Mesendoderm (in vitro differentiated cells): ENCODE measurements at regions not wholly inside any gene's neighbourhood (a gene's known extent, or its start where the extent isn't known, plus 50 kb on each side); places are given as distances from the start of the nearest gene placed in this dataset.

Experiments used
- DNase-seq: peaks from one replicate; pipeline ENCODE4 v3.0.0; 2013
- H2AK5ac ChIP-seq: 2 replicates; pipeline ENCODE4 v1.6.1; 2013; ENCODE audit warnings: low read length, inconsistent platforms
- H2BK120ac ChIP-seq: 2 replicates; pipeline ENCODE4 v1.6.1; 2013; ENCODE audit warnings: low read depth, mild to moderate bottlenecking, low read length, moderate library complexity, mixed read lengths
- H2BK15ac ChIP-seq: replicated peaks from 2 replicates; pipeline ENCODE4 v1.6.1; 2013; ENCODE audit warnings: low read depth, mild to moderate bottlenecking, moderate library complexity
- H2BK5ac ChIP-seq: 2 replicates; pipeline ENCODE4 v1.6.1; 2013; ENCODE audit warnings: low read length, inconsistent platforms
- H3K18ac ChIP-seq: 2 replicates; pipeline ENCODE4 v1.6.1; 2013; ENCODE audit warnings: mild to moderate bottlenecking, low read length, mixed read lengths
- H3K23ac ChIP-seq: one replicate; pipeline ENCODE4 v1.6.1; 2013; ENCODE audit warnings: low read length
- H3K27ac ChIP-seq: 2 replicates; pipeline ENCODE4 v1.5.1; 2013; ENCODE audit warnings: low read depth, mild to moderate bottlenecking, inconsistent platforms, low read length, moderate library complexity
- H3K27me3 ChIP-seq: 2 replicates; pipeline ENCODE4 v1.6.1; 2013; ENCODE audit warnings: low read length, control low read depth, mild to moderate bottlenecking, inconsistent platforms; ENCODE audit not compliant: insufficient read depth, poor library complexity
- H3K36me3 ChIP-seq: 2 replicates; pipeline ENCODE4 v1.6.1; 2013; ENCODE audit warnings: low read length, inconsistent platforms; ENCODE audit not compliant: control insufficient read depth, insufficient read depth
- H3K4ac ChIP-seq: one replicate; pipeline ENCODE4 v1.6.1; 2013; ENCODE audit warnings: low read depth, mild to moderate bottlenecking, low read length, moderate library complexity
- H3K4me1 ChIP-seq: 2 replicates; pipeline ENCODE4 v1.6.1; 2013; ENCODE audit warnings: low read depth, low read length, inconsistent platforms; ENCODE audit not compliant: control insufficient read depth
- H3K4me2 ChIP-seq: 2 replicates; pipeline ENCODE4 v1.6.1; 2013; ENCODE audit warnings: low read length
- H3K4me3 ChIP-seq: 2 replicates; pipeline ENCODE4 v1.5.1; 2013; ENCODE audit warnings: mild to moderate bottlenecking, low read length
- H3K56ac ChIP-seq: one replicate; pipeline ENCODE4 v1.6.1; 2013; ENCODE audit warnings: low read length
- H3K79me1 ChIP-seq: 2 replicates; pipeline ENCODE4 v1.6.1; 2013; ENCODE audit warnings: low read length, inconsistent platforms
- H3K79me2 ChIP-seq: 2 replicates; pipeline ENCODE4 v1.6.1; 2013; ENCODE audit warnings: mild to moderate bottlenecking, low read length; ENCODE audit not compliant: control insufficient read depth, insufficient read depth
- H3K9ac ChIP-seq: 2 replicates; pipeline ENCODE4 v1.6.1; 2013; ENCODE audit warnings: low read length, inconsistent platforms
- H4K5ac ChIP-seq: one replicate; pipeline ENCODE4 v1.6.1; 2013; ENCODE audit warnings: low read length
- H4K8ac ChIP-seq: one replicate; pipeline ENCODE4 v1.6.1; 2013; ENCODE audit warnings: low read depth, mild to moderate bottlenecking, control low read depth, low read length, moderate library complexity
- WGBS: extraction: QIAGEN DNeasy Blood & Tissue Kit; methylation state at CpG from one replicate; pipeline ENCODE4 v1.1.7; 2013; ENCODE audit warnings: low lambda C conversion rate, missing lambda C conversion rate; ENCODE audit not compliant: insufficient coverage; ENCODE audit errors: extremely low coverage; 5-methylcytosine and 5-hydroxymethylcytosine counted together

GRCh38 chr16:55265926-55266325 is 58.1 kb upstream of the IRX6 start:
- H3K56ac ChIP-seq: no peak overlapping the region
- no peak overlapping the region for H4K5ac ChIP-seq
- DNase-seq: no peak
- no peaks in the 10 kb centered on the region for H3K79me1 ChIP-seq
- H3K36me3 ChIP-seq: no peaks in the 10 kb centered on the region
- no peaks in the 10 kb centered on the region for H3K4me1 ChIP-seq
- H3K79me2 ChIP-seq: no peaks in the 10 kb centered on the region
- H3K4me3 ChIP-seq: no peak overlapping the region
- H2BK15ac ChIP-seq: no peak overlapping the region
- no peak overlapping the region for H3K18ac ChIP-seq
- H3K4me2 ChIP-seq: no peak overlapping the region
- no peaks in the 10 kb centered on the region for H3K27me3 ChIP-seq
- no peak overlapping the region for H2BK5ac ChIP-seq
- H3K23ac ChIP-seq: no peak overlapping the region
- no peak overlapping the region for H4K8ac ChIP-seq
- H3K27ac ChIP-seq: no peak overlapping the region
- H2BK120ac ChIP-seq: no peak overlapping the region
- no peak overlapping the region for H2AK5ac ChIP-seq
- no peak overlapping the region for H3K4ac ChIP-seq
- no CpG with 5 or more reads among the region's 2 CpGs for WGBS
- H3K9ac ChIP-seq: no peak overlapping the region

- Histone ChIP-seq H3K4me2 (no peak overlapping the region), H3K56ac (no peak overlapping the region), H2AK5ac (no peak overlapping the region), H2BK120ac (no peak overlapping the region), H3K27me3 (no peaks in the 10 kb centered on the region), H4K8ac (no peak overlapping the region), H3K4ac (no peak overlapping the region), H3K4me1 (no peaks in the 10 kb centered on the region), H3K36me3 (no peaks in the 10 kb centered on the region), H3K23ac (no peak overlapping the region), H3K79me2 (no peaks in the 10 kb centered on the region), H3K9ac (no peak overlapping the region), H2BK15ac (no peak overlapping the region), H3K18ac (no peak overlapping the region), H4K5ac (no peak overlapping the region), H3K79me1 (no peaks in the 10 kb centered on the region), H3K27ac (no peak overlapping the region), H2BK5ac (no peak overlapping the region), H3K4me3 (no peak overlapping the region)
- no CpG with 5 or more reads among the region's 5 CpGs for WGBS
- DNase-seq: no peak
These were observed 52.0 kb upstream of the IRX6 start for GRCh38 chr16:55271945-55272513.

- Histone ChIP-seq H3K36me3 (no peaks in the 10 kb centered on the region), H3K4me2 (no peak overlapping the region), H3K56ac (no peak overlapping the region), H3K4me1 (no peaks in the 10 kb centered on the region), H3K9ac (no peak overlapping the region), H3K18ac (no peak overlapping the region), H2BK5ac (no peak overlapping the region), H3K23ac (no peak overlapping the region), H3K4ac (no peak overlapping the region), H3K27me3 (no peaks in the 10 kb centered on the region), H4K8ac (no peak overlapping the region), H3K79me1 (no peaks in the 10 kb centered on the region), H2BK15ac (no peak overlapping the region), H2BK120ac (no peak overlapping the region), H4K5ac (no peak overlapping the region), H3K27ac (no peak overlapping the region), H2AK5ac (no peak overlapping the region), H3K79me2 (no peaks in the 10 kb centered on the region), H3K4me3 (no peak overlapping the region)
- no peak for DNase-seq
- WGBS: no CpG with 5 or more reads among the region's 1 CpG
These were observed 51.3 kb upstream of the IRX6 start for GRCh38 chr16:55272744-55273143.

GRCh38 chr16:55273356-55273755 is 50.6 kb upstream of the IRX6 start:
- H3K4ac ChIP-seq: no peak overlapping the region
- H3K4me2 ChIP-seq: no peak overlapping the region
- no peak overlapping the region for H4K5ac ChIP-seq
- no peak overlapping the region for H2BK5ac ChIP-seq
- no peaks in the 10 kb centered on the region for H3K4me1 ChIP-seq
- no peak overlapping the region for H2BK15ac ChIP-seq
- no peaks in the 10 kb centered on the region for H3K27me3 ChIP-seq
- H3K23ac ChIP-seq: no peak overlapping the region
- no peak overlapping the region for H2AK5ac ChIP-seq
- no peaks in the 10 kb centered on the region for H3K36me3 ChIP-seq
- no peak overlapping the region for H3K56ac ChIP-seq
- WGBS: no CpG with 5 or more reads among the region's 7 CpGs
- no peak overlapping the region for H2BK120ac ChIP-seq
- H3K4me3 ChIP-seq: no peak overlapping the region
- H3K79me1 ChIP-seq: no peaks in the 10 kb centered on the region
- H3K9ac ChIP-seq: no peak overlapping the region
- H4K8ac ChIP-seq: no peak overlapping the region
- H3K79me2 ChIP-seq: no peaks in the 10 kb centered on the region
- no peak for DNase-seq
- H3K18ac ChIP-seq: no peak overlapping the region
- H3K27ac ChIP-seq: no peak overlapping the region

GRCh38 chr16:55273959-55274358 is 50.0 kb upstream of the IRX6 start:
- Histone ChIP-seq H2AK5ac (no peak overlapping the region), H3K4me3 (no peak overlapping the region), H3K56ac (no peak overlapping the region), H3K18ac (no peak overlapping the region), H4K8ac (no peak overlapping the region), H3K36me3 (no peaks in the 10 kb centered on the region), H3K23ac (no peak overlapping the region), H2BK120ac (no peak overlapping the region), H3K79me1 (no peaks in the 10 kb centered on the region), H2BK15ac (no peak overlapping the region), H3K79me2 (no peaks in the 10 kb centered on the region), H3K9ac (no peak overlapping the region), H3K4me1 (no peaks in the 10 kb centered on the region), H4K5ac (no peak overlapping the region), H3K4ac (no peak overlapping the region), H3K27ac (no peak overlapping the region), H3K27me3 (no peaks in the 10 kb centered on the region), H2BK5ac (no peak overlapping the region), H3K4me2 (no peak overlapping the region)
- DNase-seq: no peak
- WGBS: no CpG with 5 or more reads among the region's 5 CpGs
